ENCODE measurements at regions not wholly inside any gene's neighbourhood (a gene's known extent, or its start where the extent isn't known, plus 50 kb on each side); places are given as distances from the start of the nearest gene placed in this dataset.

DNA sequence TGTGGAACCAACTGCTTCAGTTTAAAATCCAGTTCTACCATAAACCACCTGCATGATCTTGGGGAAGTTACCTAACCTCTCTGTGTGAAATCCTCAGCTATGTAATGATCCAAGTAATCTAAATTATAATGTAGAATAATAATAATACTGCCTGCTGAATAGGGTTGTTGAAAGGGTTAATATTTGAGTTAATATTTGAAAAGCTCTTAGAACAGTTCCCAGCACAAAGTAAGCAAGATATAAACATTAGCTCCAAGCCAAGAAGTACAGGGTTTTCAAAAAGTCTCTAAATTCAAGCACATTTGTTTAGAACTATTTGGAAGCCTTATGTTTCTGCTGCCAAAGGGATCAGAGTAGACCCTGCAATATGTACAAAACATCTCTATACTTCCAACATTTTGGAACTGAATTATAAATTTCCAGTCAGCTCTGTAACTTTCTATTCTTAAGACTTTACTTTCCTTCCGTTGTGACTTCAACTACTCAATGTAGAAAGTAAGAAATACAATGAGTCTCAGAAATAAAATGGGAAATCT lies 76.7 kb upstream of the FAM9C start:
- Histone ChIP-seq H3K4me3 (ENCODE audit: low read depth, low read length, poor library complexity, severe bottlenecking) (no peak overlapping the region), H3K9me2 (ENCODE audit: low read depth, low read length) (no peaks in the 10 kb centered on the region), H3K36me3 (ENCODE audit: insufficient read depth, low read length) (no peaks in the 10 kb centered on the region), H3K4me1 (ENCODE audit: insufficient read depth, low read length, severe bottlenecking) (peaks cover 22% of the 10 kb centered on the region), H3K9me3 (ENCODE audit: low read length) (no peaks in the 10 kb centered on the region), H4K20me1 (ENCODE audit: insufficient read depth, low read length) (no peaks in the 10 kb centered on the region), H3K4me2 (ENCODE audit: low read length) (no peak overlapping the region), H3K9ac (ENCODE audit: low read length) (no peak overlapping the region), H3F3A (ENCODE audit: insufficient read depth, low read length) (no peaks in the 10 kb centered on the region), H3K27ac (ENCODE audit: low read depth, low read length, poor library complexity, severe bottlenecking) (no peak overlapping the region), H2AFZ (ENCODE audit: low read length) (no peak overlapping the region), H3K27me3 (ENCODE audit: insufficient read depth, low read length) (no peaks in the 10 kb centered on the region), H3K79me2 (ENCODE audit: insufficient read depth, low read length) (no peaks in the 10 kb centered on the region)
- TF ChIP-seq, protein P1, sequence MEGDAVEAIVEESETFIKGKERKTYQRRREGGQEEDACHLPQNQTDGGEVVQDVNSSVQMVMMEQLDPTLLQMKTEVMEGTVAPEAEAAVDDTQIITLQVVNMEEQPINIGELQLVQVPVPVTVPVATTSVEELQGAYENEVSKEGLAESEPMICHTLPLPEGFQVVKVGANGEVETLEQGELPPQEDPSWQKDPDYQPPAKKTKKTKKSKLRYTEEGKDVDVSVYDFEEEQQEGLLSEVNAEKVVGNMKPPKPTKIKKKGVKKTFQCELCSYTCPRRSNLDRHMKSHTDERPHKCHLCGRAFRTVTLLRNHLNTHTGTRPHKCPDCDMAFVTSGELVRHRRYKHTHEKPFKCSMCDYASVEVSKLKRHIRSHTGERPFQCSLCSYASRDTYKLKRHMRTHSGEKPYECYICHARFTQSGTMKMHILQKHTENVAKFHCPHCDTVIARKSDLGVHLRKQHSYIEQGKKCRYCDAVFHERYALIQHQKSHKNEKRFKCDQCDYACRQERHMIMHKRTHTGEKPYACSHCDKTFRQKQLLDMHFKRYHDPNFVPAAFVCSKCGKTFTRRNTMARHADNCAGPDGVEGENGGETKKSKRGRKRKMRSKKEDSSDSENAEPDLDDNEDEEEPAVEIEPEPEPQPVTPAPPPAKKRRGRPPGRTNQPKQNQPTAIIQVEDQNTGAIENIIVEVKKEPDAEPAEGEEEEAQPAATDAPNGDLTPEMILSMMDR (IDR thresholded peaks at IDR 0.05; ENCODE audit: low read length): no peak
- TF ChIP-seq EZH2 (IDR thresholded peaks at IDR 0.05; ENCODE audit: borderline replicate concordance, low read length): no peak

DNA sequence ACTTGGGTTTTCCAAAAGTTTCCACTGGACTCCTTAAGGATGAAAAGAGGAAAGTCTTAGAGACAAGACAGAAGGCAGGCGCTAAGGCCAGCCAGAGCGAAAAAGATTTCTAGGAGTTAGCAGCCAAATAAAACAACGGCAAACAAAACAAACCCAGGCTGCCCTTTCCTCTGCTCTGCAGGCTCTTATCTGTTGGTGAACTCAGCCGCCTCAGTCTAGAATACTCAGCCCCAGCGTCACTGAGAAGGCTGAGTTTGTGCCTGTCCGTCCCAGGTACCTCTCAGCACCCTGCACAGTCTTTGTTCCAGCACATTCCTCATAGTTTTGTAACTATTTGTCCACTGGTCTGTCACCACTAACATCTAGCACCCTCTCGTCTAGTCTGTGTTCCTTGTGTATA lies 75.6 kb upstream of the FAM9C start:
- H3K4me1 ChIP-seq (ENCODE audit: insufficient read depth, low read length, severe bottlenecking): peaks cover 22% of the 10 kb centered on the region
- no peaks in the 10 kb centered on the region for H3K79me2 ChIP-seq (ENCODE audit: insufficient read depth, low read length)
- no peak overlapping the region for H2AFZ ChIP-seq (ENCODE audit: low read length)
- H3K36me3 ChIP-seq (ENCODE audit: insufficient read depth, low read length): no peaks in the 10 kb centered on the region
- H3K9me3 ChIP-seq (ENCODE audit: low read length): no peaks in the 10 kb centered on the region
- no peak for TF ChIP-seq EZH2 (IDR thresholded peaks at IDR 0.05; ENCODE audit: borderline replicate concordance, low read length)
- TF ChIP-seq, protein P1 (IDR thresholded peaks at IDR 0.05; ENCODE audit: low read length): no peak
- H3K4me3 ChIP-seq (ENCODE audit: low read depth, low read length, poor library complexity, severe bottlenecking): no peak overlapping the region
- H3K9me2 ChIP-seq (ENCODE audit: low read depth, low read length): no peaks in the 10 kb centered on the region
- H3K27me3 ChIP-seq (ENCODE audit: insufficient read depth, low read length): no peaks in the 10 kb centered on the region
- H3F3A ChIP-seq (ENCODE audit: insufficient read depth, low read length): no peaks in the 10 kb centered on the region
- no peak overlapping the region for H3K9ac ChIP-seq (ENCODE audit: low read length)
- H3K4me2 ChIP-seq (ENCODE audit: low read length): no peak overlapping the region
- no peaks in the 10 kb centered on the region for H4K20me1 ChIP-seq (ENCODE audit: insufficient read depth, low read length)
- H3K27ac ChIP-seq (ENCODE audit: low read depth, low read length, poor library complexity, severe bottlenecking): no peak overlapping the region

DNA sequence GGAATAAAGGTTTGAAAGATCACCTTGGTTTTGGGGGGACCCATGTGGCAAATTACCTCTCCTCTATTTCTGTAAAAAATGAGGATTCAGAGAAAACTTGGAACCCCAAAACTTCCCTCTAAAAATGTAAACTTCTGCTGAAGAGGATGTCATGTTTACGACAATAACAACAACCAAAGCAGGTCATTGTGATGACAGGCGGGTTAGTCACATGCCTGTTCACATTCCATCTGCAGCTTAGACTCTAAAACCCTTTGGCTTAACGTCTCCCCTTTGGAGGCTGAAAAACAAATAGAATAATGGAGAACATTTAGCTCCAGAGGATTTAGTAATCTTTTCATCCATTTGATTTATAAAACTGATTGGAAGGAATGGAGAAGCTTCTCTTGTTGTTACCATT lies 75.0 kb upstream of the FAM9C start:
- no peak overlapping the region for H3K4me2 ChIP-seq (ENCODE audit: low read length)
- peaks cover 16% of the 10 kb centered on the region for H3K4me1 ChIP-seq (ENCODE audit: insufficient read depth, low read length, severe bottlenecking)
- H3K79me2 ChIP-seq (ENCODE audit: insufficient read depth, low read length): no peaks in the 10 kb centered on the region
- H3K9me3 ChIP-seq (ENCODE audit: low read length): no peaks in the 10 kb centered on the region
- no peak overlapping the region for H3K4me3 ChIP-seq (ENCODE audit: low read depth, low read length, poor library complexity, severe bottlenecking)
- H3F3A ChIP-seq (ENCODE audit: insufficient read depth, low read length): no peaks in the 10 kb centered on the region
- no peaks in the 10 kb centered on the region for H4K20me1 ChIP-seq (ENCODE audit: insufficient read depth, low read length)
- H3K36me3 ChIP-seq (ENCODE audit: insufficient read depth, low read length): no peaks in the 10 kb centered on the region
- TF ChIP-seq EZH2 (IDR thresholded peaks at IDR 0.05; ENCODE audit: borderline replicate concordance, low read length): no peak
- TF ChIP-seq, protein P1 (IDR thresholded peaks at IDR 0.05; ENCODE audit: low read length): no peak
- H2AFZ ChIP-seq (ENCODE audit: low read length): no peak overlapping the region
- H3K27ac ChIP-seq (ENCODE audit: low read depth, low read length, poor library complexity, severe bottlenecking): no peak overlapping the region
- H3K9me2 ChIP-seq (ENCODE audit: low read depth, low read length): no peaks in the 10 kb centered on the region
- H3K27me3 ChIP-seq (ENCODE audit: insufficient read depth, low read length): no peaks in the 10 kb centered on the region
- no peak overlapping the region for H3K9ac ChIP-seq (ENCODE audit: low read length)

Data from OCI-LY1 (cell line).